K562 (cell line): ENCODE measurements at regions not wholly inside any gene's neighbourhood (a gene's known extent, or its start where the extent isn't known, plus 50 kb on each side); places are given as distances from the start of the nearest gene placed in this dataset.

Experiments
- ZNF785 ChIP-seq: fragments of 250-450 bp; sonication (Bioruptor Pico); IDR thresholded peaks from 2 replicates; pipeline ENCODE4 v1.4.0; 2020; ENCODE audit warnings: mild to moderate bottlenecking
- TF ChIP-seq, protein P1 (sequence below): sonication (generic); formaldehyde crosslinking; IDR thresholded peaks from 2 replicates; pipeline ENCODE4 v1.8.1; 2022; ENCODE audit warnings: missing genetic modification reagents

DNA sequence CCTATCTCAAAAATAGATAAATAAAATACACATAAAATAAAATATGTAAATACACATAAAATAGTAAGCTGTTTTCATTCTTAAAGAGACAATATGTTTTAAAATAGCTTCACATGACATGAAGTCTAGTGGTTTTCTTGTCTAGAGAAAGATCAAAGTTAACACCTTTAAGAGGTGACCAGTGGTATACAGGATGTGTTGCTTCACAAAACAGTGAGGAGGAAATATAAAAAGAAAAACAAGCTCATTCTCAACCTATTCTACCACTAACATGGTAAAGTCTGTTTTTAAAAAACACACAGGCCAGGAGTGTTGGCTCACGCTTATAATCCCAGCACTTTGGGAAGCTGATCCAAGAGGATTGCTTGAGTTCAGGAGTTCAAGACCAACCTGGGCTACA lies 433.5 kb upstream of the HSFY2 start:
- TF ChIP-seq, protein P1, sequence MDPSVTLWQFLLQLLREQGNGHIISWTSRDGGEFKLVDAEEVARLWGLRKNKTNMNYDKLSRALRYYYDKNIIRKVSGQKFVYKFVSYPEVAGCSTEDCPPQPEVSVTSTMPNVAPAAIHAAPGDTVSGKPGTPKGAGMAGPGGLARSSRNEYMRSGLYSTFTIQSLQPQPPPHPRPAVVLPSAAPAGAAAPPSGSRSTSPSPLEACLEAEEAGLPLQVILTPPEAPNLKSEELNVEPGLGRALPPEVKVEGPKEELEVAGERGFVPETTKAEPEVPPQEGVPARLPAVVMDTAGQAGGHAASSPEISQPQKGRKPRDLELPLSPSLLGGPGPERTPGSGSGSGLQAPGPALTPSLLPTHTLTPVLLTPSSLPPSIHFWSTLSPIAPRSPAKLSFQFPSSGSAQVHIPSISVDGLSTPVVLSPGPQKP (CRISPR knock-in tag) = no peak
- no peak for TF ChIP-seq ZNF785
